Myocyte (in vitro differentiated cells): ENCODE measurements at regions not wholly inside any gene's neighbourhood (a gene's known extent, or its start where the extent isn't known, plus 50 kb on each side); places are given as distances from the start of the nearest gene placed in this dataset.

Experiments used
- DNase-seq: peaks from one replicate; pipeline ENCODE4 v3.0.0-alpha.2; 2012; ENCODE audit warnings: low read depth

- no peak for DNase-seq
These were observed 88.2 kb upstream of the LINC01488 start for GRCh38 chr11:69393178-69393832.

GRCh38 chr11:69393865-69394233, 87.6 kb upstream of the LINC01488 start:
- DNase-seq: no peak

- DNase-seq: no peak
These were observed 87.1 kb upstream of the LINC01488 start for GRCh38 chr11:69394234-69394868.

GRCh38 chr11:69394869-69395246, 86.6 kb upstream of the LINC01488 start:
- DNase-seq: no peak

- DNase-seq: peak; percentile 63
These were observed 86.2 kb upstream of the LINC01488 start for GRCh38 chr11:69395287-69395686.

GRCh38 chr11:69396051-69396947, 85.2 kb upstream of the LINC01488 start:
- no peak for DNase-seq

GRCh38 chr11:69396948-69397307, 84.5 kb upstream of the LINC01488 start:
- DNase-seq: no peak

GRCh38 chr11:69397732-69398131, 83.7 kb upstream of the LINC01488 start:
- no peak for DNase-seq

GRCh38 chr11:69398529-69399492, 82.7 kb upstream of the LINC01488 start:
- DNase-seq: peak; percentile 91

- DNase-seq: no peak
These were observed 81.3 kb upstream of the LINC01488 start for GRCh38 chr11:69400140-69400539.

GRCh38 chr11:69400771-69401590, 80.5 kb upstream of the LINC01488 start:
- no peak for DNase-seq

GRCh38 chr11:69401715-69402114, 79.7 kb upstream of the LINC01488 start:
- DNase-seq: no peak

- DNase-seq: no peak
These were observed 79.1 kb upstream of the LINC01488 start for GRCh38 chr11:69402251-69402887.

GRCh38 chr11:69403556-69404215, 77.8 kb upstream of the LINC01488 start:
- DNase-seq: no peak

- DNase-seq: no peak
These were observed 75.4 kb upstream of the LINC01488 start for GRCh38 chr11:69406060-69406459.

GRCh38 chr11:69409812-69410645, 71.4 kb upstream of the LINC01488 start:
- no peak for DNase-seq

GRCh38 chr11:69411257-69411924, 70.1 kb upstream of the LINC01488 start:
- DNase-seq: no peak
